PC-3 (cell line): ENCODE measurements at regions not wholly inside any gene's neighbourhood (a gene's known extent, or its start where the extent isn't known, plus 50 kb on each side); places are given as distances from the start of the nearest gene placed in this dataset.

Source experiments
- ATAC-seq: fragments of 200-7000 bp; cut with Tn5 transposase; 2 replicates; pipeline ENCODE4 v1.9.1; 2020; ENCODE audit warnings: mild to moderate bottlenecking, moderate library complexity
- BruUV-seq: library from RNA; stranded (reverse); fragments of 400-500 nt; replicated peaks from 2 replicates; lab custom pipeline; 2021; lab: Mats Ljungman, UMichigan
- CTCF ChIA-PET: fragments of 300-600 bp; sonication (Branson Sonifier 250); formaldehyde crosslinking; loops from one replicate; lab custom pipeline; 2022; ENCODE audit warnings: antibody characterized with exemption; lab: Charles Lee
- POLR2A ChIA-PET: fragments of 300-600 bp; sonication (Branson Sonifier 250); formaldehyde crosslinking; loops from one replicate; lab custom pipeline; 2022; ENCODE audit warnings: antibody characterized with exemption; ENCODE audit not compliant: unreplicated experiment; lab: Charles Lee
- DNase-seq: peaks from one replicate; pipeline ENCODE4 v3.0.0-alpha.2; 2015
- H2AFZ ChIP-seq: fragments of 300-600 bp; sonication (generic); 2 replicates; pipeline ENCODE4 v1.6.0; 2016; ENCODE audit warnings: antibody characterized with exemption, low read length
- H3F3A ChIP-seq: fragments of 300-600 bp; sonication (generic); one replicate; pipeline ENCODE4 v1.6.0; 2017; ENCODE audit warnings: antibody characterized with exemption, low read length, control low read depth, mild to moderate bottlenecking; ENCODE audit not compliant: unreplicated experiment
- H3K27ac ChIP-seq: fragments of 300-600 bp; sonication (generic); 2 replicates; pipeline ENCODE4 v1.5.1; 2016; ENCODE audit warnings: mild to moderate bottlenecking, low read length
- H3K27me3 ChIP-seq: fragments of 300-600 bp; sonication (generic); 2 replicates; pipeline ENCODE4 v1.6.1; 2016; ENCODE audit warnings: low read length, mixed read lengths
- H3K36me3 ChIP-seq: fragments of 300-600 bp; sonication (generic); 2 replicates; pipeline ENCODE4 v1.6.1; 2016; ENCODE audit warnings: low read depth, mixed run types, low read length, mixed read lengths
- H3K4me1 ChIP-seq: fragments of 300-600 bp; sonication (generic); 2 replicates; pipeline ENCODE4 v1.5.1; 2016; ENCODE audit warnings: low read length; ENCODE audit not compliant: insufficient read depth
- H3K4me2 ChIP-seq: fragments of 300-600 bp; sonication (generic); 2 replicates; pipeline ENCODE4 v1.6.0; 2016; ENCODE audit warnings: low read length
- H3K4me3 ChIP-seq: fragments of 300-600 bp; sonication (generic); 2 replicates; pipeline ENCODE4 v1.5.1; 2016; ENCODE audit warnings: mild to moderate bottlenecking, low read length, mixed read lengths
- H3K79me2 ChIP-seq: fragments of 300-600 bp; sonication (generic); 2 replicates; pipeline ENCODE4 v1.6.1; 2017; ENCODE audit warnings: low read length, mixed read lengths
- H3K9ac ChIP-seq: fragments of 300-600 bp; sonication (generic); 2 replicates; pipeline ENCODE4 v1.6.0; 2016; ENCODE audit warnings: mild to moderate bottlenecking, low read length
- H3K9me2 ChIP-seq: fragments of 300-600 bp; sonication (generic); replicated peaks from 2 replicates; pipeline ENCODE4 v1.6.1; 2016; ENCODE audit warnings: mixed run types, low read length, mixed read lengths
- H3K9me3 ChIP-seq: fragments of 300-600 bp; sonication (generic); 2 replicates; pipeline ENCODE4 v1.6.1; 2016; ENCODE audit warnings: low read length, mixed read lengths
- H4K20me1 ChIP-seq: fragments of 300-600 bp; sonication (generic); 2 replicates; pipeline ENCODE4 v1.6.1; 2016; ENCODE audit warnings: low read length, mixed read lengths
- CTCF ChIP-seq: fragments of 300-600 bp; sonication (generic); conservative IDR thresholded peaks from 2 replicates; pipeline ENCODE4 v1.5.1; 2017; ENCODE audit warnings: antibody characterized with exemption, low read depth, mild to moderate bottlenecking, low read length
- EZH2 ChIP-seq: fragments of 300-600 bp; sonication (generic); IDR thresholded peaks from one replicate; pipeline ENCODE4 v1.6.1; 2017; ENCODE audit warnings: antibody characterized with exemption, mild to moderate bottlenecking, low read length; ENCODE audit not compliant: unreplicated experiment
- EZH2phosphoT487 ChIP-seq: fragments of 300-600 bp; sonication (generic); IDR thresholded peaks from 2 replicates; pipeline ENCODE4 v1.6.1; 2018; ENCODE audit warnings: mild to moderate bottlenecking, antibody characterized with exemption, low read length, borderline replicate concordance
- intact Hi-C: fragments of 100-400 bp; cut with micrococcal nuclease; formaldehyde crosslinking; loops from 2 replicates; pipeline ENCODE4 v1.9.0; 2023

- Histone ChIP-seq H3K9me3 (no peaks in the 10 kb centered on the region), H3K36me3 (no peaks in the 10 kb centered on the region), H3K27me3 (no peaks in the 10 kb centered on the region), H3K79me2 (no peaks in the 10 kb centered on the region), H3K9ac (no peak overlapping the region), H3F3A (no peaks in the 10 kb centered on the region), H4K20me1 (no peaks in the 10 kb centered on the region), H3K4me3 (no peak overlapping the region), H3K4me1 (0 out of 2 replicates have a peak, but pooled peaks cover 4% of the 10 kb centered on the region), H2AFZ (no peak overlapping the region), H3K9me2 (no peaks in the 10 kb centered on the region), H3K4me2 (no peak overlapping the region), H3K27ac (no peak overlapping the region)
- DNase-seq (no peak), ATAC-seq (no peak)
- ChIA-PET POLR2A (no interaction called here), CTCF (no interaction called here)
- no TSS peak for BruUV-seq
- TF ChIP-seq EZH2phosphoT487 (no peak), CTCF (no peak), EZH2 (no peak)
- intact Hi-C loops: no loop called here
Measured at GRCh38 chr5:63250939-63251338, 672.3 kb downstream of the LRRC70 start.

GRCh38 chr5:63249960-63250359 lies 671.3 kb downstream of the LRRC70 start:
- peak; percentile 83 for ATAC-seq
- H3K36me3 ChIP-seq: no peaks in the 10 kb centered on the region
- CTCF ChIA-PET: no interaction called here

More at GRCh38 chr5:63249960-63250359, 671.3 kb downstream of the LRRC70 start:
- POLR2A ChIA-PET: interaction anchor here (0.7 kb wide), 2 partner anchors 11 to 29 kb away, joined by 3 to 5 read pairs; no protein-coding TSS in a partner anchor
- H3K4me3 ChIP-seq: no peak overlapping the region
- H2AFZ ChIP-seq: no peak overlapping the region
- no TSS peak for BruUV-seq
- TF ChIP-seq EZH2 (no peak), CTCF (no peak), EZH2phosphoT487 (no peak)
- H3F3A ChIP-seq: no peaks in the 10 kb centered on the region
- intact Hi-C loops: loop anchor here (5.0 kb wide), 3 partner anchors 78 to 152 kb away; no protein-coding TSS in a partner anchor
- H3K4me1 ChIP-seq: peaks cover 12% of the 10 kb centered on the region; the same call in 1 of the 2 replicates
- peak; percentile 42 for DNase-seq
- H3K79me2 ChIP-seq: no peaks in the 10 kb centered on the region
- H4K20me1 ChIP-seq: no peaks in the 10 kb centered on the region
- no peak overlapping the region for H3K27ac ChIP-seq
- no peaks in the 10 kb centered on the region for H3K27me3 ChIP-seq
- H3K9ac ChIP-seq: no peak overlapping the region
- no peaks in the 10 kb centered on the region for H3K9me2 ChIP-seq
- no peaks in the 10 kb centered on the region for H3K9me3 ChIP-seq
- no peak overlapping the region for H3K4me2 ChIP-seq
